AG09319 (cell line): ENCODE measurements at regions not wholly inside any gene's neighbourhood (a gene's known extent, or its start where the extent isn't known, plus 50 kb on each side); places are given as distances from the start of the nearest gene placed in this dataset.

Experiments used
- DNase-seq: peaks from one replicate; pipeline ENCODE4 v3.0.0-alpha.2; 2010; ENCODE audit warnings: low read depth; ENCODE audit errors: extremely low read depth
- TF ChIP-seq, protein P1 (sequence below): IDR thresholded peaks from 2 replicates; pipeline ENCODE4 v1.5.1; 2011; ENCODE audit warnings: low read depth, mild to moderate bottlenecking, inconsistent platforms, low read length, moderate library complexity

DNA sequence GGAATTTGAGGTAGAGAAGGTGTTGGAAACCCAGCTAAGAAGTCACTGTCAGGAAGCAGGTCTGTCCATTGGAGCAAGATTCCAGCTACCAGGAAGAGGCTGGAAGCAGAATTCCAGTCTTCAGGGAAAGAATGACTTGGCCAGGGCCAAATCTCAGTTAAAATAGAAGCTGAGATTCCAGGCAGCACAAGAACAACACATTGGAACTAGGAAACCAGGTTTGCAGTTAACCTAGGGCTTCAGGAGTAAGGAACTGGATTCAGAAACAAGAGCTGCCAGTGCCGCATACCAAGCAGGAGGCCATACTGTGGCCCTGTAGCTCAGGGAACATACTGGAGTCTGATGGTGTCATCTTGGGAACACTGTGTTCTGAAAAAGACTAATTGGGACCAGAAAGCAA lies 73.7 kb upstream of the FUCA2 start:
- no peak for DNase-seq
- TF ChIP-seq, protein P1, sequence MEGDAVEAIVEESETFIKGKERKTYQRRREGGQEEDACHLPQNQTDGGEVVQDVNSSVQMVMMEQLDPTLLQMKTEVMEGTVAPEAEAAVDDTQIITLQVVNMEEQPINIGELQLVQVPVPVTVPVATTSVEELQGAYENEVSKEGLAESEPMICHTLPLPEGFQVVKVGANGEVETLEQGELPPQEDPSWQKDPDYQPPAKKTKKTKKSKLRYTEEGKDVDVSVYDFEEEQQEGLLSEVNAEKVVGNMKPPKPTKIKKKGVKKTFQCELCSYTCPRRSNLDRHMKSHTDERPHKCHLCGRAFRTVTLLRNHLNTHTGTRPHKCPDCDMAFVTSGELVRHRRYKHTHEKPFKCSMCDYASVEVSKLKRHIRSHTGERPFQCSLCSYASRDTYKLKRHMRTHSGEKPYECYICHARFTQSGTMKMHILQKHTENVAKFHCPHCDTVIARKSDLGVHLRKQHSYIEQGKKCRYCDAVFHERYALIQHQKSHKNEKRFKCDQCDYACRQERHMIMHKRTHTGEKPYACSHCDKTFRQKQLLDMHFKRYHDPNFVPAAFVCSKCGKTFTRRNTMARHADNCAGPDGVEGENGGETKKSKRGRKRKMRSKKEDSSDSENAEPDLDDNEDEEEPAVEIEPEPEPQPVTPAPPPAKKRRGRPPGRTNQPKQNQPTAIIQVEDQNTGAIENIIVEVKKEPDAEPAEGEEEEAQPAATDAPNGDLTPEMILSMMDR = no peak

DNA sequence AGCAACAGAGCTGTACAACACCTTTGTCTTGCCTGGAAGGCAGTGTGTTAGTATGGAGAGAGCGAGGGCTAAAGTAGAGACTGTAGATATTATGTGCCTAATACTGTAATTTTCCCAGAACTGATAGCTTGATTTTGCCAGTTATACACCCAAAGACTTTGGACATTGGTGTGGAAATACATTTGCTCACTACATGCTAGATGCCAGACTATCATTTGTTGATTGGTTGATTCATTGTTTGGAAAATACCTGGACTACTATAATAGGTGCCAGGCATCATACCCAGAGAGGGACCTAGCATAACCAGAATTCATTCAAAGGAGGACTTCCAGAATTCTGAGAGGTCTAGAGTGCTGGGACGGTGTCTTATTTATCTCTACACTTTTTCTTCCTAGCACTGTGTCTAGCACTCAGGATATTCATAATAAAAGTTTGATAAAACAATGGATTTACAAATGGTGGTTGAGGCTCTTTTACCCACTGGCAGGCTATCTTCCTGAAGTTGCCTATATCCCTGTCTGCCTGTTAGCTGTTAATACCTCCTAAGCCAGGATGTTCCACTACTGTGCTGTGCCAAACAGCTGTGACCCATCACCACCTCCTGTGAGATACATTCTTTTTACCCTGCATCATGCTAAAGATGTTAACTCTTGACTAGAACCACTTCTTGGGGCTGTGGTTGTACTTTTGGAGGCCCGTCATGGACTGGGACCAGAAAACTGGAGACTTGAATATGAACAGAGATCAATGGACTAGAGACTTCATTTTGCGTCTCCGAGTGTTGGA lies 72.2 kb upstream of the FUCA2 start:
- no peak for DNase-seq
- TF ChIP-seq, protein P1 = no peak

DNA sequence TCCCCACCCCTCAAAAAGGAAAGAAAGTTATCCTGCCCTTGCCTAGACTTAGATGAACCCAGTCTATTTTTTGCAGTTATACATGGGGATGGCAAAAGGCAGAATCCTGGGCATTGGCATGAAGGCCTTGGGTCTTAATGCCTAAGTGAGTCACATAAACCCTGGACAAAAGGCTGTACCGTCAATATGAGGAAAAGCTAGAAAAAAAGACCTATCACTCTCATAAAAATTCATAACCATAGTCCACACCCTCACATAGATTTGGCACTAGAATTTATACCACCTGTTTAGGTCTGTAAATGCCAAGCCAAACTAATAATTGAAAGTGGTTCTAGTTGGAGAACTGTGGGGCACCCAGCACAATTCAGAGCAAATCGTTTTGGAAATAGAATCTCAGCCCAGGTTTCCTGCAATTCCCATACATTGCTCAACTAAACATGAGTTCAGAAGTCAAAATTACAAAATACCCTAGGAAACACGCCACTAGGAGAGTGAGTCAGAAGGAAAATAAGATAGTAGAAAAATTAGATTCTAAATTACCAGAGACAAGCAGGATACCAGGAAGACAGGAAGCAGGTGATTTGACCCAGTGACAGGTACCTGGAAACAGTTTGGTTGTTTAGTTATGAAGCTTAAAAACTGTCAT lies 70.4 kb upstream of the FUCA2 start:
- no peak for DNase-seq
- TF ChIP-seq, protein P1 = no peak

DNA sequence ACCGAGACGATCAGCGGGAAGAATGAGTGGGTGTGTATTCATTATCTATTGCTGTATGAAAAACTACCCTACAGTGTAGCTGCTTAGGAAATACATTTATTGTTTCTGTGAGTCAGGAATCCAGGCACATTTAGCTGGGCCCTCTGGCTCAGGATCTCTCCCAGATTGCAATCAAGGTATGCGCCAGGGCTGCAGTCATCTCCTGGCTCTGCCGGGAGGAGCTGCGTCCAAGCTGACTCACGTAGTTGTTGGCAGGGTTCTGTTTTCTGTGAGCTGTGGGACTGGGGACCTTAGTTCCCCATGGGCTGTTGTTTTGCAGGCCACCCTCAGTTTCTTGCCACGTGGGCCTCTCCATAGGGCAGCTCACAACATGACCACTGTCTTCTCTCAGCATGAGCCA lies 68.2 kb upstream of the FUCA2 start:
- TF ChIP-seq, protein P1 = no peak
- peak; percentile 76 for DNase-seq

DNA sequence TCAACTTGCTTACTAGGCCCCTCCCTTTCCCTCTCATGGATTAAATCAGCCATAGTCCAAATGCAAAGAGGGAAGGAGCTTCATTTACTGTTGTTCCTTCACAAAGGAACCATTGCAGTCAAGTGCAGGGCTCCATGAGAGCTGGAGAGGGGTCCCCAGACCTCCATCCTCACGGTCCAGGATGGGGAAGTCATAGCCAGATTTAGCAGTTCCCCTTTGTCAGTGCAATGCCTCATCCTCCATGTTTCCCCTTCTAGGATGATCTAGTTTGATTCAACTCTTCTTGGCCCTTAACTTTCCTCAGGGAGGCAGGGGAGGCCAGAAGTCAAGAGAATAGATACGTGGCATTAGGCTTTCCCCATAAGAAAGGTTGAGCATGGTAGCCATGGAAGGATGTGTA lies 66.5 kb upstream of the FUCA2 start:
- DNase-seq = no peak
- TF ChIP-seq, protein P1 = no peak

DNA sequence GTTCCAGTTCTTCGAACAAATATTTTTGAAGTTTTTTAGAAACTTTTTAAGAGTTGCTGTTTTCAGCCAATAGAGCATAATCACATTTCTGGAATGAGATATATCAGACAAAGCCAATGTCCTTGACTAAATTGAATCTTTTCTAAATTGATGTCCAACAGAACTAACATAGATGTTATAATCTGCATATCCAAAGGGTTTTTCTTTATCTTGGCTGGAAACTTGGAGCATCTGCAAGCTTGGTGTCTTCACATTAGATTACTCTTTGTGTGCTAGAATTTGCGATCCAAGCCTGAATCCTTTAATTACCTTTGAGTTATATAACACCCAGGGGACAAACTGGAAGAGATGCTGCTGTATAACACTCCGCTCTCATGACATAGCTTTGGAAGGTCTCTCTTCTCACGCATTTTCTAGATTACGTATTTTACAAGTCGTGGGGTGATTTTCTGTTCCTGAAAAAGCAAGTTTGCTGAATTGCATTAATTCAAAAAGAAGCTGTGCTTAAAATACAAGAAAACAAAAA lies 64.4 kb upstream of the FUCA2 start:
- TF ChIP-seq, protein P1 = no peak
- no peak for DNase-seq

DNA sequence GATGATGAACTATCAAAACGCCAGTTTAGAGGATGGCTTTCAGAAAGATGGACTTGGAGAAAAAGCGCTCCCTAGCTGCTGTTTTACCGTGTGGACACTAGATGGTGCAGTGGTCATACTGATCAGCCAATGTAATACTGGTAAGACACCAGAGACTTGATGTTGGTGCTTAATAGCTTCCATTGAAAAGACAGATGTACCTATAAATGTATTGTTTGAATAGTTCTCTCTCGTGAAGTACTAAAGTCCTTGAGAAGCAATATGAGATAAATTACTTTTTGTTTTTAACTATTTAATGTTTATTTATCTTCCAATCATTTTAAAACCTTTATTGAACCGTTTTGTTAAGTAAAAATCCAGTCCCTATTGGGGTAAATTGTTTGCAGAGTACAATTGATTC lies 63.9 kb upstream of the FUCA2 start:
- DNase-seq = no peak
- TF ChIP-seq, protein P1 = peak; percentile 85
